ENCODE measurements at regions not wholly inside any gene's neighbourhood (a gene's known extent, or its start where the extent isn't known, plus 50 kb on each side); places are given as distances from the start of the nearest gene placed in this dataset.
"Not testable (repeated sequence)": the region's sequence is repeated elsewhere in the genome, so short reads cannot be mapped to it uniquely, and the experiment has no call there.

DNA sequence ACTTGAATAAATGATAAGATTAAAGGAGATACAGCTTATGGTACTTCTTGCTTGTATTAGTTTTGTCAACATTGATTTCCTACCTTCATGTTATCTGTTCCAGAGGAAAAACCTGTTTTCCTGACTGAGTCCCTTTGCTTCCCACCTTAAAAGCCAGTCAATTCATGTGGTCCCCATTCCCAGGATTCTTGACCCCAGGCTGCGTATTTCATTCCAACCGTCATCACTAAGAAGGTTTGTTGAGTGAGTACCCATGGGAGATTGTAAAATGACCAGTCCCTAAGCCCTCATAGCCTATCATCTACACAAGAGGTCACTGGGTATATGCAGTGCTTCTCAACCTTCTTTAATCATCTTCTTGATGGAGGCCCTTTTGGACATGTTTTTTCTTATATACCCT is 52.2 kb downstream of the BEX3 start:
- no peaks in the 10 kb centered on the region for H3K27me3 ChIP-seq (ENCODE audit: insufficient read depth, poor library complexity, severe bottlenecking)
- ATAC-seq (ENCODE audit: low read depth) (no peak), DNase-seq (ENCODE audit: low spot score) (no peak)
- no peak overlapping the region for H3K4me3 ChIP-seq (ENCODE audit: severe bottlenecking)
- no peaks in the 10 kb centered on the region for H3K36me3 ChIP-seq (ENCODE audit: low read depth)
- TF ChIP-seq, protein P1, sequence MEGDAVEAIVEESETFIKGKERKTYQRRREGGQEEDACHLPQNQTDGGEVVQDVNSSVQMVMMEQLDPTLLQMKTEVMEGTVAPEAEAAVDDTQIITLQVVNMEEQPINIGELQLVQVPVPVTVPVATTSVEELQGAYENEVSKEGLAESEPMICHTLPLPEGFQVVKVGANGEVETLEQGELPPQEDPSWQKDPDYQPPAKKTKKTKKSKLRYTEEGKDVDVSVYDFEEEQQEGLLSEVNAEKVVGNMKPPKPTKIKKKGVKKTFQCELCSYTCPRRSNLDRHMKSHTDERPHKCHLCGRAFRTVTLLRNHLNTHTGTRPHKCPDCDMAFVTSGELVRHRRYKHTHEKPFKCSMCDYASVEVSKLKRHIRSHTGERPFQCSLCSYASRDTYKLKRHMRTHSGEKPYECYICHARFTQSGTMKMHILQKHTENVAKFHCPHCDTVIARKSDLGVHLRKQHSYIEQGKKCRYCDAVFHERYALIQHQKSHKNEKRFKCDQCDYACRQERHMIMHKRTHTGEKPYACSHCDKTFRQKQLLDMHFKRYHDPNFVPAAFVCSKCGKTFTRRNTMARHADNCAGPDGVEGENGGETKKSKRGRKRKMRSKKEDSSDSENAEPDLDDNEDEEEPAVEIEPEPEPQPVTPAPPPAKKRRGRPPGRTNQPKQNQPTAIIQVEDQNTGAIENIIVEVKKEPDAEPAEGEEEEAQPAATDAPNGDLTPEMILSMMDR (IDR thresholded peaks at IDR 0.05; ENCODE audit: poor library complexity, severe bottlenecking): no peak
- H3K27ac ChIP-seq (ENCODE audit: poor library complexity, severe bottlenecking): no peak overlapping the region
- H3K4me1 ChIP-seq (ENCODE audit: insufficient read depth, poor library complexity, severe bottlenecking): no peaks in the 10 kb centered on the region
- H3K9me3 ChIP-seq (ENCODE audit: severe bottlenecking): no peaks in the 10 kb centered on the region

DNA sequence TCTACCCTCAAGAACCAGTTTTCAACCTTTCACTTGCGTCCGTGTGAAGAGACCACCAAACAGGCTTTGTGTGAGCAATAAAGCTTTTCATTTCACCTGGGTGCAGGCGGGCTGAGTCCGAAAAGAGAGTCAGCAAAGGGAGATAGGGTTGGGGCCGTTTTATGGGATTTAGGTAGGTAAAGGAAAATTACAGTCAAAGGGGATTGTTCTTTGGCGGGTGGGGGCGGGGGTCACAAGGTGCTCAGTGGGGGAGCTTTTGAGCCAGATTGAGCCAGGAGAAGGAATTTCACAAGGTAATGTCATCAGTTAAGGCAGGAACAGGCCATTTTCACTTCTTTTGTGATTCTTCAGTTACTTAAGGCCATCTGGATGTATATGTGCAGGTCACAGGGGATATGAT is 52.7 kb downstream of the BEX3 start:
- H3K27ac ChIP-seq (ENCODE audit: poor library complexity, severe bottlenecking); H3K4me1 ChIP-seq (ENCODE audit: insufficient read depth, poor library complexity, severe bottlenecking); H3K4me3 ChIP-seq (ENCODE audit: severe bottlenecking); H3K36me3 ChIP-seq (ENCODE audit: low read depth); ATAC-seq (ENCODE audit: low read depth); H3K9me3 ChIP-seq (ENCODE audit: severe bottlenecking); DNase-seq (ENCODE audit: low spot score); H3K27me3 ChIP-seq (ENCODE audit: insufficient read depth, poor library complexity, severe bottlenecking): not testable (repeated sequence)

DNA sequence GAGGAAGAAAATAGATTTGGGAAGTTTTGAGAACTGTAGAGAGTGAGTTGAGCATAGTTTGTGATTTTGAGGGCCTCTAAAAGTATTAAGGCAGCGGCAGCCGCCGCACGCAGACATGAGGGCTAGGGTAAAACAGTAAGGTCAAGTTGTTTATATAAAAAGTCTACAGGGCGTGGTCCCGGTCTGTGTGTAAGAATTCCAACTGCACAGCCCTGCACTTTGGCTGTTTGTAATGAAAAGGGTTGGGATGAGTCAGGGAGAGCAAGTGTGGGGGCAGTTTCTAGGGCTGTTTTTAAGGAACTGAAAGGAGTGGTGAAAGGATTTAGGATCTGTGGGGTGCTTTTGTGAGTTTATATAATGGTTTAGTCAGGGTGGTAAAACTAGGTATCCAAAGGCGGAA is 55.0 kb downstream of the BEX3 start:
- no peaks in the 10 kb centered on the region for H3K27me3 ChIP-seq (ENCODE audit: insufficient read depth, poor library complexity, severe bottlenecking)
- TF ChIP-seq, protein P1 (IDR thresholded peaks at IDR 0.05; ENCODE audit: poor library complexity, severe bottlenecking): no peak
- DNase-seq (ENCODE audit: low spot score) (no peak), ATAC-seq (ENCODE audit: low read depth) (no peak)
- H3K4me1 ChIP-seq (ENCODE audit: insufficient read depth, poor library complexity, severe bottlenecking): no peaks in the 10 kb centered on the region
- no peaks in the 10 kb centered on the region for H3K9me3 ChIP-seq (ENCODE audit: severe bottlenecking)
- no peak overlapping the region for H3K4me3 ChIP-seq (ENCODE audit: severe bottlenecking)
- H3K27ac ChIP-seq (ENCODE audit: poor library complexity, severe bottlenecking): no peak overlapping the region
- H3K36me3 ChIP-seq (ENCODE audit: low read depth): no peaks in the 10 kb centered on the region

DNA sequence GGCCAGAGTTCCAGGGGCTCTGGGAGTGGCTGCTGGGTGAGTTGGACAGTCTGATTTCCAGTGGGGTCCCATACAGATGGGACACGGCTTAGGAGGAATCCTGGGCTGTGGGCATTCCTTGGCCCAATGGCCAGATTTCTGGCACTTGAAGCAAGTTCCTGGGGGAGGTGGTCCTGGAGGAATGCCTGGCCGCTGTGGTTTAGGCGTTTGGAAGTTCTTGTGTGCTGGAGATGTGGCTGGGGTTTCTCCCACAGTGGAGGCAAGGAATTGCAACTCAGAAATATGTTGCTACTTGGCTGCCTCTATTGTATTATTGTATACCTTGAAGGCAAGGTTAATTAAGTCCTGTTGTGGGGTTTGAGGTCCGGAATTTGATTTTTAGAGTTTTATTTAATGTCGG is 56.5 kb downstream of the BEX3 start:
- ATAC-seq (ENCODE audit: low read depth); DNase-seq (ENCODE audit: low spot score); H3K9me3 ChIP-seq (ENCODE audit: severe bottlenecking); H3K36me3 ChIP-seq (ENCODE audit: low read depth); H3K4me3 ChIP-seq (ENCODE audit: severe bottlenecking); H3K27ac ChIP-seq (ENCODE audit: poor library complexity, severe bottlenecking); H3K27me3 ChIP-seq (ENCODE audit: insufficient read depth, poor library complexity, severe bottlenecking); H3K4me1 ChIP-seq (ENCODE audit: insufficient read depth, poor library complexity, severe bottlenecking): not testable (repeated sequence)

DNA sequence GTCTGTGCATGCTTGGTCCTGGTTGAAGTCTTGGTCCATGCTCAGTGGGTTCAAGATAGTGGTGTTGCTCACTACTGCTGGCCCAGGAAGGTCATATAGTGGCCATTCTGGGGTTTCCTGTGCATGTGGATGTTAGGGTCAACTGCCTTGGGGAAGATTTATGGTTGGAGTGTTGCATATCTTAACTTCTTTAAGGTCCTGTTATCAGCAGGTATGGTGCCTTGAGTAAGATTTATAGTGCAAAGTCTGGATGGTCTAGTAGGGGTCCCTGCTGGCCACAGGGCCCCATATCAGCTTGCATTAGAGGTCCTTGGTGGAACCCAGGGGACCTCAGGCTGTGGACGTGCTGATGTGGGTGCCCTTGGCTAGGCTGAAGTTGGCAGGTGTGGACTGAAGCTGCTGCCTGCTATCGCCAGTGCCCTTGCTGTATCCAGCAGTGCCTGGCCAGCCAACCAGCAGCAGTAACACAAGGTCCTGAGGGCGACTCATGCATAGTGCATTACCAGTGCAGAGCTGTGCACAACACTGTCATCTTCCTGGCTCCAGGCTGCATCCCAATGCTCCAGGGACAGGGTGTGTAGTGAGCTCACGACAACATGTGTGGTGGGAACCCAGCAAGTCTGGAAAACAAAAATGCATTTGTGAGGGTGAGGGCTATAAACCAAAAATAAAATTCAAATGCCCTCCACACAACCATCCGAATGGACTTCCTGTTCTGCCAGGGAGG is 61.0 kb downstream of the BEX3 start:
- ATAC-seq (ENCODE audit: low read depth) (no peak), DNase-seq (ENCODE audit: low spot score) (no peak)
- TF ChIP-seq, protein P1 (IDR thresholded peaks at IDR 0.05; ENCODE audit: poor library complexity, severe bottlenecking): no peak
- Histone ChIP-seq H3K27me3 (ENCODE audit: insufficient read depth, poor library complexity, severe bottlenecking) (no peaks in the 10 kb centered on the region), H3K9me3 (ENCODE audit: severe bottlenecking) (no peaks in the 10 kb centered on the region), H3K27ac (ENCODE audit: poor library complexity, severe bottlenecking) (no peak overlapping the region), H3K36me3 (ENCODE audit: low read depth) (no peaks in the 10 kb centered on the region), H3K4me1 (ENCODE audit: insufficient read depth, poor library complexity, severe bottlenecking) (peaks cover 8% of the 10 kb centered on the region), H3K4me3 (ENCODE audit: severe bottlenecking) (no peak overlapping the region)

DNA sequence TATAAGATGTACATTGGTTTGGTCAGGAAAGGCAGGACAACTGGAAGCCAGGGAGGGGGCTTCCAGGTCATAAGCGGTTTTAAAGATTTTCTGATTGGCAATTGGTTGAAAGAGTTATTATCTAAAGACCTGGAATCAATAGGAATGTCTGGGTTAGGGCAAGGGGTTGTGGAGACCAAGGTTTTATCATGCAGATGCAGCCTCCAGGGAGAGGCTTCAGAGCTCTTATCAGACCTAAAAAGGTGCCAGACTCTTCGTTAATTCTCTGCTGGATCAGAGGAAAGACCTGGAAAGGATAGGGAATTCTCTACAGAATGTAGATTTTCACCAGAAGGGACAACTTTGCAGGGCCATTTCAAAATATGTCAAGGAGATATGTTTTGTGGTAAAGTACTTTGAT is 62.8 kb downstream of the BEX3 start:
- Histone ChIP-seq H3K4me3 (ENCODE audit: severe bottlenecking) (no peak overlapping the region), H3K9me3 (ENCODE audit: severe bottlenecking) (no peaks in the 10 kb centered on the region), H3K27me3 (ENCODE audit: insufficient read depth, poor library complexity, severe bottlenecking) (no peaks in the 10 kb centered on the region), H3K27ac (ENCODE audit: poor library complexity, severe bottlenecking) (no peak overlapping the region), H3K4me1 (ENCODE audit: insufficient read depth, poor library complexity, severe bottlenecking) (peaks cover 22% of the 10 kb centered on the region), H3K36me3 (ENCODE audit: low read depth) (no peaks in the 10 kb centered on the region)
- TF ChIP-seq, protein P1 (IDR thresholded peaks at IDR 0.05; ENCODE audit: poor library complexity, severe bottlenecking): no peak
- ATAC-seq (ENCODE audit: low read depth): no peak
- no peak for DNase-seq (ENCODE audit: low spot score)
